Cardiac muscle cell (in vitro differentiated cells and primary cell): ENCODE measurements at regions not wholly inside any gene's neighbourhood (a gene's known extent, or its start where the extent isn't known, plus 50 kb on each side); places are given as distances from the start of the nearest gene placed in this dataset.

Experiments
- DNase-seq, 2 donors: peaks; one replicate each; pipeline versions ENCODE4 v3.0.0 to v3.0.0-alpha.2; 2010 to 2017; ENCODE audit warnings: low read depth in 1 of 2, low spot score in 1 of 2
- H3K27ac ChIP-seq: fragments of 200-600 bp; sonication (generic); 2 replicates; pipeline ENCODE4 v1.5.1; 2016
- H3K27me3 ChIP-seq: fragments of 200-600 bp; sonication (generic); 2 replicates; pipeline ENCODE4 v1.6.0; 2016; ENCODE audit warnings: control low read depth
- H3K36me3 ChIP-seq: fragments of 200-600 bp; sonication (generic); 2 replicates; pipeline ENCODE4 v1.5.1; 2016; ENCODE audit warnings: control low read depth
- H3K4me1 ChIP-seq: fragments of 200-600 bp; sonication (generic); 2 replicates; pipeline ENCODE4 v1.8.1; 2017; ENCODE audit warnings: low read depth, mild to moderate bottlenecking, mixed run types
- H3K4me3 ChIP-seq: fragments of 200-600 bp; sonication (generic); 2 replicates; pipeline ENCODE4 v1.5.1; 2016; ENCODE audit warnings: mild to moderate bottlenecking
- H3K9me3 ChIP-seq: fragments of 200-600 bp; sonication (generic); 2 replicates; pipeline ENCODE4 v1.5.1; 2017; ENCODE audit warnings: low read depth, mild to moderate bottlenecking, control low read depth
- CTCF ChIP-seq: IDR thresholded peaks from 2 replicates; pipeline ENCODE4 v1.5.1; 2012; ENCODE audit warnings: low read depth, mild to moderate bottlenecking, low read length

DNA sequence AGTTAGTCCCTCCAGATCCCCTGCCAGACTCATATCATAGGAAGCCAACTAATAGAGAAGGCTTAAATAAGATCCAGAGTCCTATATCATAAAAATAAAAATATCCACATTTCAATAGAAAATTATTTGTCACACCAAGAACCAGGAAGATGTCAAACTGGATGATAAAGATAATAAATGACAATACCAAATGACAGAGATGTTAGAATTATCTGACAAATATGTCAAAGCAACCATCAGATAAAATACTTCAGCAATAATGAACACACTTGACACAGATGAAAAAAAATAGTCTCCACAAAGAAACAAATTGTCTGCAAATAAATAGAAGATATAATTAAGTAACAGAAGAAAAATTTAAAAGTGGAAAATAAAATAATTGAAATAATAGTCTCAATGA lies 300.7 kb upstream of the FTMT start:
- H3K27ac ChIP-seq: no peak overlapping the region
- H3K4me1 ChIP-seq: no peaks in the 10 kb centered on the region
- H3K36me3 ChIP-seq: no peaks in the 10 kb centered on the region
- no peak for DNase-seq
- no peak for TF ChIP-seq CTCF
- no peak overlapping the region for H3K4me3 ChIP-seq
- H3K27me3 ChIP-seq: no peaks in the 10 kb centered on the region
- H3K9me3 ChIP-seq: no peaks in the 10 kb centered on the region

- Histone ChIP-seq H3K36me3 (no peaks in the 10 kb centered on the region), H3K4me1 (no peaks in the 10 kb centered on the region), H3K4me3 (no peak overlapping the region), H3K27ac (no peak overlapping the region), H3K9me3 (no peaks in the 10 kb centered on the region), H3K27me3 (no peaks in the 10 kb centered on the region)
- no peak for DNase-seq
- TF ChIP-seq CTCF: no peak
Measured at GRCh38 chr5:121559832-121560231, 291.9 kb upstream of the FTMT start.

- Histone ChIP-seq H3K27me3 (no peaks in the 10 kb centered on the region), H3K9me3 (no peaks in the 10 kb centered on the region), H3K27ac (no peak overlapping the region), H3K4me1 (no peaks in the 10 kb centered on the region), H3K4me3 (no peak overlapping the region), H3K36me3 (no peaks in the 10 kb centered on the region)
- no peak for TF ChIP-seq CTCF
- no peak for DNase-seq
Measured at GRCh38 chr5:121572061-121572460, 279.6 kb upstream of the FTMT start.

GRCh38 chr5:121573721-121574382 lies 277.8 kb upstream of the FTMT start:
- no peak for DNase-seq
- Histone ChIP-seq H3K9me3 (no peaks in the 10 kb centered on the region), H3K27ac (no peak overlapping the region), H3K4me1 (no peaks in the 10 kb centered on the region), H3K36me3 (no peaks in the 10 kb centered on the region), H3K27me3 (no peaks in the 10 kb centered on the region), H3K4me3 (no peak overlapping the region)
- no peak for TF ChIP-seq CTCF

DNA sequence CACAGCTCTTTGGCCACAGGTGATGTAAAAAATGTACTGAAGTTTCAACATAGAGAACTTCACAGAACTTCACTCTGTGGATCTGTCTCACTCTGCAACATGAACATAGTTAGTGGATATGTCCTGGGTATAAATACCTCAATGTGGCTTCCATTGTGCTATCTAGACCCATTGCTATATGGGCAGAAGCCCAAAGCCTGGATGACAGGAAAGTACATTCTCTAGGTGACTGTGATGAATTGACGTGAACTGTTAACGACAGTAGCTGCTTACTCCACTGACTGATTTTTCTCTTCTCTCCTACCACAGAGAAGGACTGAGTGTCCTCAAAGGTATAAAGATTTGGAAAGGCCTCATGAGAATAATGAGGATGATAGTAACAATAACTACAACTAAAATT lies 270.1 kb upstream of the FTMT start:
- no peak overlapping the region for H3K4me3 ChIP-seq
- no peaks in the 10 kb centered on the region for H3K9me3 ChIP-seq
- no peak for DNase-seq
- H3K27ac ChIP-seq: no peak overlapping the region
- H3K36me3 ChIP-seq: no peaks in the 10 kb centered on the region
- H3K4me1 ChIP-seq: peaks cover 8% of the 10 kb centered on the region
- H3K27me3 ChIP-seq: no peaks in the 10 kb centered on the region
- no peak for TF ChIP-seq CTCF
